ENCODE measurements at regions not wholly inside any gene's neighbourhood (a gene's known extent, or its start where the extent isn't known, plus 50 kb on each side); places are given as distances from the start of the nearest gene placed in this dataset.

DNA sequence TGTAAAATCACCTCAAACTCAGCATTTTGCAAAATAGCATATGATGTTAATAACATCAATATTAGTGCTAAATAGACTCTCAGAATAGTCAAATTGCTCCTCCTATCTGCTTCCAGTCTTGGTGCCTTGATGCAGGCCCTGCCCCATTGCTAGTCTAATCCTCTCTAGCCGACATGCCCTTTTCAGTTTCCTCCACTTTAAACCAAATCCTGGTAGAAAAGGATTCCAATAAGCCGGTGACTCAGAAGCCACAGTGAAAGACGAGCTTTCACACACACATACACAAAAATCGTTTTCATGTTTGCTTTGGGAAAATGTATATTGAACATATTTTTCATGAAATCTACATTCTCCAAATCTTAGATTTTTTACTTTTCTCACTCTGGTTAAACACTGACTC, 203.1 kb downstream of the LMBRD1 start:
- TF ChIP-seq, protein P1, sequence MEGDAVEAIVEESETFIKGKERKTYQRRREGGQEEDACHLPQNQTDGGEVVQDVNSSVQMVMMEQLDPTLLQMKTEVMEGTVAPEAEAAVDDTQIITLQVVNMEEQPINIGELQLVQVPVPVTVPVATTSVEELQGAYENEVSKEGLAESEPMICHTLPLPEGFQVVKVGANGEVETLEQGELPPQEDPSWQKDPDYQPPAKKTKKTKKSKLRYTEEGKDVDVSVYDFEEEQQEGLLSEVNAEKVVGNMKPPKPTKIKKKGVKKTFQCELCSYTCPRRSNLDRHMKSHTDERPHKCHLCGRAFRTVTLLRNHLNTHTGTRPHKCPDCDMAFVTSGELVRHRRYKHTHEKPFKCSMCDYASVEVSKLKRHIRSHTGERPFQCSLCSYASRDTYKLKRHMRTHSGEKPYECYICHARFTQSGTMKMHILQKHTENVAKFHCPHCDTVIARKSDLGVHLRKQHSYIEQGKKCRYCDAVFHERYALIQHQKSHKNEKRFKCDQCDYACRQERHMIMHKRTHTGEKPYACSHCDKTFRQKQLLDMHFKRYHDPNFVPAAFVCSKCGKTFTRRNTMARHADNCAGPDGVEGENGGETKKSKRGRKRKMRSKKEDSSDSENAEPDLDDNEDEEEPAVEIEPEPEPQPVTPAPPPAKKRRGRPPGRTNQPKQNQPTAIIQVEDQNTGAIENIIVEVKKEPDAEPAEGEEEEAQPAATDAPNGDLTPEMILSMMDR (conservative IDR thresholded peaks at IDR 0.05) = no peak
- TF ChIP-seq ZFX (IDR thresholded peaks at IDR 0.05) = no peak
- H3K27ac ChIP-seq = no peak overlapping the region

DNA sequence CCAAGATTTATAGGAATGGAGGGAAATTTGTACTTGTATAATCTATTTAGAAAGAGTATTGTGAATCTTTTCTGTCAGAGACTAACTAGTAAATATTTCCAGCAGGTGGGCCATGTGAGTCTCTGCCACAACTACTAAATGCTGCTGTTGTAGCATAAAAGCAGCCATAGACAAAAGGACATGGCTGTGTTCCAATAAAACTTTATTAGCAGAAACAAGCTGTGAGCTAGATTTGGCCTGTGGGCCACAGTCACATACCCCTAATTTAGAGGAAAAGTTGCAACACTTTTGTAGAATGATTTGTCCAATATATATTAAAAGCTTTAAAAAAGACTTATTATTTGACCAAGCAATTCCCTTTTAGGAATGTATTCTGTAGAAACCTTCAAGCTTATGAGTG, 207.2 kb downstream of the LMBRD1 start:
- TF ChIP-seq ZFX (IDR thresholded peaks at IDR 0.05) = no peak
- TF ChIP-seq, protein P1 (conservative IDR thresholded peaks at IDR 0.05) = no peak
- H3K27ac ChIP-seq = no peak overlapping the region

DNA sequence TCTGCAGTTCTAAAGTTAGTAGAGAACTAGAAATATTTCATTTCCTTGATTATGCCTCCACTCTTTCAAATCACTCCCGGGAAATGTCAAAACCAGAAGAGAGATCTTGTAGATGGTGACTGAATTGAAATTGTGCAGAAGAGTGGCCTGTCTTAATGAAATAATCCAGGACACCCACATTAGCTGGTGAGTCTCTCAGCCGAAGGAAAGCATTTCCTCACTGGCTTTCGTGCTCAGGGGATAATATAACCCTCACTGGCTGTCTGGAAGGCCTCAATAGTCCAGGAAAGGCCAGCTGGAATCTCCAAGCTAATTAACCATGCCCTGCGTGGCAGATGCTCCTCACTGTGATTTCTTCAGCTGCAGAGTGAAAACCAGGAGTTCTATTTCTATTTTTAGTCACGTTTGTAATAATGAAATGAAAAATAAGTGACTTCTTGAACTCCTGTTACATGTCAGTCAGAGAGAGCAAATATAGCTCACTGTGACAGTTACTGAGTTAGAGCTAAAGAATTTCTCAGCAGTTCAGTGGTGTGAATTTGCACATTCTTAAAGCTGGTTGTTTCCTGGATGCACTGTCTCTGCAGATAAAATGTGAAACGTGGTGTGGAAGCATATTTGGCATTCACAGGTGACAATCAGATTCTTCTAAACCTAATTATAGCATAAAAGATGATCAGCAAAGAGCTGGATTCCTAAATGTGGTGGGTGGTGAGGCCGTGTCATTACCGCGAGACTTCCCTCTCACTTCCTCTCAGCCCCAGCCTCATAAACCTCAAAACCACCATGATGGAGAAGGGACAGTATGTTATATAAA, 211.7 kb downstream of the LMBRD1 start:
- no peak overlapping the region for H3K27ac ChIP-seq
- TF ChIP-seq, protein P1 (conservative IDR thresholded peaks at IDR 0.05) = no peak
- TF ChIP-seq ZFX (IDR thresholded peaks at IDR 0.05) = no peak

DNA sequence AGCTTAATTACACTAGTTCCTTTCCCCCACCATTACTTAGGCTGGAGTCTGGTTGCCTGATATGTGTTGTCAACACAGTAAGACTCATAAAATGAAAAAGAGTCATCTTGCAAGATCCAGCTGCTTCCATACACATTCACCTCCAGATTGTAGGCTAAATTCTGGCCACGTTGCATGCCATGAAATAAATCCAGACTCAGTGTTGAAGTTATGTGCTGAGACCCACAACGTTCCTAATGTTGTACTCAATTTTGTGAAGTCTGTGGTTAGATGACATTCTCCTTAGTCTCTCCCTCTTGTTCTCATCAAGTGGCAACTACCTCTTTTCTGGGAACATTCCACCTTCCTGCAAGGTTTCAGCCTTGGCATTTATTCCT, 212.3 kb downstream of the LMBRD1 start:
- H3K27ac ChIP-seq = no peak overlapping the region

DNA sequence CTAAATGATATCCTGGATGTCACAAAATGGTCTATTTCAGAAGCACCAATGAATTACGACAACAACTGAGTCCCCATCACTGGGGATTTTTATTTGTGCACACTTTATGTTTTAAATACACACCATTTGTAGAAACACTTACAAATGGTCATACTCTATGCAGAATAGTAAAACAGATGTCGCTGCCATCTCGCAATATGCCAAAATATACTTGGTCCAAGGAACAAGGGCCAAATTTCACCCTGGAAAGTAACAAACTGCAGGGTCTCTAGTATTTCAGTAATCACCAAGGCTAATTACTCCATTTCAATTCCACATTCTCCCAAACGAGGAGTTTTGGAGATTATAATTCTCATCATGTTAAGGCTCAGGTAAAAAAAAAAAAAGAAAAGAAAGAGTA, 215.2 kb downstream of the LMBRD1 start:
- no peak overlapping the region for H3K27ac ChIP-seq
- TF ChIP-seq ZFX (IDR thresholded peaks at IDR 0.05) = no peak
- TF ChIP-seq, protein P1 (conservative IDR thresholded peaks at IDR 0.05) = no peak

More for the DNA sequence above, 212.3 kb downstream of the LMBRD1 start:
- TF ChIP-seq, protein P1 (conservative IDR thresholded peaks at IDR 0.05) = no peak
- no peak for TF ChIP-seq ZFX (IDR thresholded peaks at IDR 0.05)

DNA sequence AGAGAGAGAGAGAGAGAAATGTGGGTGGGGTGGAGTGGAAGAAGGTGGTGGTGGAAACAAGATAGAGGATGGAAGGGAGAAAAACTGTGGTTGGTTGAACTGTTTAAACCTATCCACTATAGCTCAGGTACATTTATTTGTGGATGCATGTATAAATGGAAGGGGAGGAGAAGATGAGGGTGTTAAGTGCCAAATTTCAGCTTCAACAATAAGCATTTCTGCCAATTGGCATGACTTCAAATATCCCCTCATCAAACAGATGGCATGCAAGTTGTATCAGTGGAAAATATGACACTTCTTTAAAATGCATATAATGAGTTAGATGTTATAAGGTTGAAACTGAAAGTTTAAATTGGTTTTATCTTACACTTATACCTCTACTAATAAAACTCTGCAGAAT, 216.1 kb downstream of the LMBRD1 start:
- TF ChIP-seq, protein P1 (conservative IDR thresholded peaks at IDR 0.05) = no peak
- TF ChIP-seq ZFX (IDR thresholded peaks at IDR 0.05) = no peak
- H3K27ac ChIP-seq = no peak overlapping the region

DNA sequence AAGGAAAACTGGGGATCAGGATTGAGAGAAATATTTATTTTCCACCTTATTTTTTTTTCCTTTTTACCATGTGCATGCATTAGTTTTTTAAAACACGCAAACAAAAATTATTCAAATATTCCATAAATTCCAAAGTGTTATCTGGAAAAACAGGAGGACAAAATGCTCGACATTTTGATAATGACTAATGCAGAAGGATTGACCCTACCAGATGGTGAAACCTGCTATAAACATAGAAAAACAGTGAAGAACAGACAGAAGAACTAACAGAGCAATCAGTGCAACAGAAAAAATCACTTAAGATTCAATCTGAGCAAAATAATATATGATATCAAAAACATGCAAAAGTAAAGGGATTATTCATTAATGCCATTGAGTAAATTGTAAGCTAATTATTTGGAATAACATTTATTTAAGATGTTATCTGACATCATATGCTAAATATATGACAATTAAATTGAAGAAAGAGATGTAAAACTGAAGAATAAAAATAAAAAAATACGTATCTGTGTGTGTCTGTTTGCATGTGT, 218.4 kb downstream of the LMBRD1 start:
- no peak for TF ChIP-seq ZFX (IDR thresholded peaks at IDR 0.05)
- TF ChIP-seq, protein P1 (conservative IDR thresholded peaks at IDR 0.05) = no peak
- no peak overlapping the region for H3K27ac ChIP-seq
